K562 (cell line): ENCODE measurements at regions not wholly inside any gene's neighbourhood (a gene's known extent, or its start where the extent isn't known, plus 50 kb on each side); places are given as distances from the start of the nearest gene placed in this dataset.

ENCODE experiments used
- ATAC-seq: fragments of 200-7000 bp; cut with Tn5 transposase; 3 replicates; pipeline ENCODE4 v1.9.1; 2020; ENCODE audit warnings: moderate library complexity
- BruUV-seq: library from RNA; stranded (reverse); fragments of 400-500 nt; replicated peaks from 2 replicates; lab custom pipeline; 2021; lab: Mats Ljungman, UMichigan
- CTCF ChIA-PET: fragments of 300-600 bp; formaldehyde crosslinking; extraction: SDS; loops from one replicate; lab custom pipeline; 2021; ENCODE audit warnings: low intra/inter-chr PET ratio; lab: Yijun Ruan, JAX
- POLR2A ChIA-PET: fragments of 300-600, 350-650 bp; sonication (Branson Sonifier 250); formaldehyde crosslinking; extraction: SDS; loops from one replicate; lab custom pipeline; 2021; ENCODE audit warnings: antibody characterized with exemption, inconsistent platforms; lab: Yijun Ruan, JAX
- DNase-seq, 4 experiments: peaks; one replicate each; pipeline versions ENCODE4 v3.0.0 to v3.0.0-alpha.2; 2011 to 2018; ENCODE audit warnings: low spot score in 3 of 4, mixed read lengths in 3 of 4; ENCODE audit errors: extremely low read depth in 1 of 4
- FAIRE-seq: peaks from 2 replicates; lab custom pipeline; 2011; peaks lifted over from hg19 to GRCh38; lab: Jason Lieb, UNC
- H2AFZ ChIP-seq: 2 replicates; pipeline ENCODE4 v1.6.0; 2011; ENCODE audit warnings: low read depth, low read length, control low read depth, inconsistent platforms
- H3K27ac ChIP-seq: fragments of 200-600 bp; 3 replicates; pipeline ENCODE4 v1.8.0; 2011; ENCODE audit warnings: low read depth, mild to moderate bottlenecking, control low read depth, inconsistent platforms, low read length, moderate library complexity, mixed read lengths; ENCODE audit errors: extremely low read depth
- H3K27me3 ChIP-seq, 2 experiments: fragments of 300-600 bp in 1 of 2; 2 replicates in 1 of 2; 3 replicates in 1 of 2; pipeline versions ENCODE4 v1.6.0 to v1.8.0; 2011; ENCODE audit warnings: inconsistent platforms in 2 of 2, low read length in 2 of 2, mild to moderate bottlenecking in 1 of 2, mixed read lengths in 1 of 2, moderate library complexity in 1 of 2; ENCODE audit not compliant: control insufficient read depth in 2 of 2, insufficient read depth in 2 of 2
- H3K36me3 ChIP-seq: fragments of 300-600 bp; 3 replicates; pipeline ENCODE4 v1.8.0; 2011; ENCODE audit warnings: mild to moderate bottlenecking, low read length, inconsistent platforms; ENCODE audit not compliant: control insufficient read depth, insufficient read depth
- H3K4me1 ChIP-seq, 2 experiments: fragments of 200-600 bp in 1 of 2; replicated peaks in 1 of 2; 2 replicates in 1 of 2; 3 replicates in 1 of 2; pipeline versions ENCODE4 v1.5.1 to v1.8.0; 2011; ENCODE audit warnings: inconsistent platforms in 2 of 2, low read length in 2 of 2, mild to moderate bottlenecking in 1 of 2, mixed read lengths in 1 of 2, moderate library complexity in 1 of 2; ENCODE audit not compliant: control insufficient read depth in 2 of 2, insufficient read depth in 2 of 2
- H3K4me2 ChIP-seq: 2 replicates; pipeline ENCODE4 v1.6.1; 2011; ENCODE audit warnings: low read length, control low read depth, inconsistent platforms, mixed read lengths; ENCODE audit not compliant: insufficient read depth
- H3K4me3 ChIP-seq: fragments of 200-600 bp; sonication (generic), shearing (Covaris generic); 2 replicates; pipeline ENCODE4 v1.5.1; 2016; ENCODE audit warnings: control low read depth, inconsistent platforms
- H3K79me2 ChIP-seq: fragments of 200-600 bp; 3 replicates; pipeline ENCODE4 v1.8.0; 2011; ENCODE audit warnings: low read length, inconsistent platforms; ENCODE audit not compliant: control insufficient read depth, insufficient read depth
- H3K9ac ChIP-seq, 2 experiments: 2 replicates each; pipeline versions ENCODE4 v1.6.0 to v1.6.1; 2011; ENCODE audit warnings: low read depth in 2 of 2, low read length in 2 of 2, control low read depth in 1 of 2, inconsistent platforms in 1 of 2, mild to moderate bottlenecking in 1 of 2, mixed read lengths in 1 of 2; ENCODE audit not compliant: insufficient read depth in 1 of 2
- H3K9me1 ChIP-seq: one replicate; pipeline ENCODE4 v1.6.0; 2011; ENCODE audit warnings: inconsistent platforms, mild to moderate bottlenecking, low read length, moderate library complexity; ENCODE audit not compliant: control insufficient read depth, insufficient read depth
- H3K9me3 ChIP-seq: replicated peaks from 2 replicates; pipeline ENCODE4 v1.5.1; 2011; ENCODE audit warnings: low read depth, low read length, inconsistent platforms; ENCODE audit not compliant: control insufficient read depth, insufficient read depth
- H4K20me1 ChIP-seq: replicated peaks from 2 replicates; pipeline ENCODE4 v1.6.1; 2011; ENCODE audit warnings: low read length, inconsistent platforms, mixed read lengths; ENCODE audit not compliant: control insufficient read depth, insufficient read depth
- ATF6 ChIP-seq: sonication (generic); formaldehyde crosslinking; IDR thresholded peaks from 2 replicates; pipeline ENCODE4 v1.4.0; 2020; ENCODE audit warnings: mild to moderate bottlenecking, missing genetic modification reagents
- CREM ChIP-seq: IDR thresholded peaks from 2 replicates; pipeline ENCODE4 v1.6.1; 2014; ENCODE audit warnings: antibody characterized with exemption, low read depth
- E2F3 ChIP-seq: fragments of 250-450 bp; sonication (Bioruptor Pico); IDR thresholded peaks from 2 replicates; pipeline ENCODE4 v1.4.0; 2020; ENCODE audit warnings: mild to moderate bottlenecking
- HOXB6 ChIP-seq: fragments of 250-450 bp; sonication (Bioruptor Pico); IDR thresholded peaks from 2 replicates; pipeline ENCODE4 v1.5.1; 2022; ENCODE audit warnings: mild to moderate bottlenecking, borderline replicate concordance
- KHSRP ChIP-seq: fragments of 450-650 bp; IDR thresholded peaks from 2 replicates; pipeline ENCODE4 v1.6.1; 2017
- MTA2 ChIP-seq: fragments of 450-650 bp; IDR thresholded peaks from 2 replicates; pipeline ENCODE4 v1.6.1; 2016; ENCODE audit warnings: low read depth
- POLR2AphosphoS2 ChIP-seq: IDR thresholded peaks from 2 replicates; pipeline ENCODE4 v1.6.1; 2012; ENCODE audit warnings: low read length, improper control_type of control experiment
- POLR2H ChIP-seq: IDR thresholded peaks from 2 replicates; pipeline ENCODE4 v1.6.1; 2016; ENCODE audit warnings: missing genetic modification characterization, low read depth, mild to moderate bottlenecking, control low read depth, missing compliant biosample characterization, moderate library complexity
- PRMT5 ChIP-seq: sonication (generic); formaldehyde crosslinking; IDR thresholded peaks from 2 replicates; pipeline ENCODE4 v1.5.0; 2020; ENCODE audit warnings: missing genetic modification reagents
- RFX1 ChIP-seq: fragments of 450-650 bp; IDR thresholded peaks from 2 replicates; pipeline ENCODE4 v1.6.1; 2016; ENCODE audit warnings: mild to moderate bottlenecking, moderate library complexity
- ZBTB26 ChIP-seq: fragments of 450-650 bp; formaldehyde crosslinking; IDR thresholded peaks from 2 replicates; pipeline ENCODE4 v1.4.0; 2022; ENCODE audit warnings: missing genetic modification characterization
- ZNF253 ChIP-seq: fragments of 250-450 bp; sonication (Bioruptor Pico); conservative IDR thresholded peaks from 2 replicates; pipeline ENCODE4 v1.6.1; 2021; ENCODE audit warnings: mild to moderate bottlenecking
- ZNF57 ChIP-seq: fragments of 450-650 bp; formaldehyde crosslinking; IDR thresholded peaks from 2 replicates; pipeline ENCODE4 v1.4.0; 2020; ENCODE audit warnings: mild to moderate bottlenecking, moderate library complexity
- ZNF583 ChIP-seq: fragments of 250-450 bp; sonication (Bioruptor Pico); IDR thresholded peaks from 2 replicates; pipeline ENCODE4 v1.4.0; 2020
- ZNF584 ChIP-seq: fragments of 200-800 bp; sonication (Bioruptor generic); IDR thresholded peaks from 2 replicates; pipeline ENCODE4 v1.6.1; 2016; ENCODE audit warnings: low read depth, mild to moderate bottlenecking, missing genetic modification characterization, missing compliant biosample characterization
- ZNF699 ChIP-seq: fragments of 250-450 bp; sonication (Bioruptor Pico); IDR thresholded peaks from 2 replicates; pipeline ENCODE4 v1.8.0; 2021; ENCODE audit warnings: mild to moderate bottlenecking, moderate library complexity; ENCODE audit not compliant: insufficient replicate concordance
- WGBS: fragments of 100-300 bp; shearing (Covaris generic); methylation state at CpG from one replicate; pipeline ENCODE4 v1.1.6; 2016; ENCODE audit warnings: low coverage, mixed read lengths; ENCODE audit not compliant: insufficient coverage; ENCODE audit errors: missing lambda C conversion rate; 5-methylcytosine and 5-hydroxymethylcytosine counted together
- in situ Hi-C: fragments of 300-500 bp; cut with MboI; formaldehyde crosslinking; loops from 4 replicates; pipeline ENCODE4 v1.15.0; 2018; ENCODE audit warnings: inconsistent platforms, mixed read lengths
- intact Hi-C: fragments of 100-400 bp; cut with micrococcal nuclease; formaldehyde crosslinking; loops from 2 replicates; pipeline ENCODE4 v1.14.2; 2022

- TF ChIP-seq HOXB6 (no peak), CREM (no peak), E2F3 (no peak)
Observed at GRCh38 chr1:208476846-208477170, 232.6 kb upstream of the PLXNA2 start (continued).

GRCh38 chr1:208479435-208479834, 235.3 kb upstream of the PLXNA2 start:
- CTCF ChIA-PET, result no interaction called here
- WGBS, result under 1% methylated on average over 7 of the region's 7 CpGs

GRCh38 chr1:208485512-208485911, 241.3 kb upstream of the PLXNA2 start:
- TF ChIP-seq POLR2AphosphoS2, result no peak
- no peak for TF ChIP-seq KHSRP
- no peak for TF ChIP-seq ZBTB26
- no peak for TF ChIP-seq MTA2
- TF ChIP-seq POLR2H (tag), result no peak
- no peak for TF ChIP-seq ZNF699 (CRISPR knock-in tag)
- no peak for TF ChIP-seq ZNF583 (CRISPR knock-in tag)
- no peak for TF ChIP-seq ZNF584 (CRISPR knock-in tag)
- TF ChIP-seq ZNF253 (CRISPR knock-in tag), result no peak
- TF ChIP-seq PRMT5 (CRISPR knock-in tag), result no peak
- TF ChIP-seq ATF6 (CRISPR knock-in tag), result no peak
- DNase-seq, result no peak
- no peak for FAIRE-seq
- ChIA-PET CTCF (no interaction called here), POLR2A (interaction anchor here (2.0 kb wide), 1 partner anchor 10 kb away, joined by 7 read pairs; no protein-coding TSS in a partner anchor)
- no peaks in the 10 kb centered on the region for H3K79me2 ChIP-seq
- no peak overlapping the region for H2AFZ ChIP-seq
- no peak overlapping the region for H3K9ac ChIP-seq
- H3K4me1 ChIP-seq, result peaks cover 0 to 7% of the 10 kb centered on the region in 2 experiments; a peak in 1 of 5 replicates
- H3K27ac ChIP-seq, result no peak overlapping the region
- intact Hi-C loops, result no loop called here
- H4K20me1 ChIP-seq, result no peaks in the 10 kb centered on the region
- in situ Hi-C loops, result no loop called here
- no peak overlapping the region for H3K4me3 ChIP-seq
- H3K36me3 ChIP-seq, result no peaks in the 10 kb centered on the region
- WGBS, result 0% methylated on average over 3 of the region's 3 CpGs
- no peaks in the 10 kb centered on the region for H3K9me3 ChIP-seq
- no peak for ATAC-seq
- H3K27me3 ChIP-seq, result no peaks in the 10 kb centered on the region
- H3K4me2 ChIP-seq, result no peak overlapping the region
- no TSS peak for BruUV-seq
- H3K9me1 ChIP-seq, result no peaks in the 10 kb centered on the region

More at GRCh38 chr1:208479435-208479834, 235.3 kb upstream of the PLXNA2 start:
- Histone ChIP-seq H3K27ac (no peak overlapping the region), H3K4me1 (no peaks in the 10 kb centered on the region), H2AFZ (no peak overlapping the region), H3K9me3 (no peaks in the 10 kb centered on the region), H3K27me3 (no peaks in the 10 kb centered on the region), H3K9ac (no peak overlapping the region), H3K79me2 (no peaks in the 10 kb centered on the region), H4K20me1 (no peaks in the 10 kb centered on the region), H3K9me1 (no peaks in the 10 kb centered on the region), H3K36me3 (no peaks in the 10 kb centered on the region), H3K4me3 (no peak overlapping the region), H3K4me2 (no peak overlapping the region)
- FAIRE-seq (no peak), DNase-seq (no peak), ATAC-seq (no peak)
- in situ Hi-C loops (no loop called here), intact Hi-C loops (no loop called here)
- TF ChIP-seq ZNF57 (CRISPR knock-in tag), result no peak
- peak; percentile 57 for TF ChIP-seq RFX1
- POLR2A ChIA-PET, result interaction anchor here (1.0 kb wide), 1 partner anchor 9 kb away, joined by 3 read pairs; no protein-coding TSS in a partner anchor
- no TSS peak for BruUV-seq
